GM19455 (cell line): ENCODE measurements at regions not wholly inside any gene's neighbourhood (a gene's known extent, or its start where the extent isn't known, plus 50 kb on each side); places are given as distances from the start of the nearest gene placed in this dataset.

Experiments
- ATAC-seq: cut with Tn5 transposase; IDR thresholded peaks from one replicate; pipeline ENCODE4 v1.9.1; 2021; ENCODE audit not compliant: unreplicated experiment

GRCh38 chr16:80198311-80199299, 342.2 kb upstream of the DYNLRB2 start:
- ATAC-seq = no peak

- no peak for ATAC-seq
Measured at GRCh38 chr16:80197741-80198201, 343.0 kb upstream of the DYNLRB2 start.

- ATAC-seq = no peak
Measured at GRCh38 chr16:80191928-80192327, 348.9 kb upstream of the DYNLRB2 start.

- ATAC-seq = no peak
Measured at GRCh38 chr16:80189476-80190175, 351.2 kb upstream of the DYNLRB2 start.

GRCh38 chr16:80176114-80176513, 364.7 kb upstream of the DYNLRB2 start:
- ATAC-seq = no peak

DNA sequence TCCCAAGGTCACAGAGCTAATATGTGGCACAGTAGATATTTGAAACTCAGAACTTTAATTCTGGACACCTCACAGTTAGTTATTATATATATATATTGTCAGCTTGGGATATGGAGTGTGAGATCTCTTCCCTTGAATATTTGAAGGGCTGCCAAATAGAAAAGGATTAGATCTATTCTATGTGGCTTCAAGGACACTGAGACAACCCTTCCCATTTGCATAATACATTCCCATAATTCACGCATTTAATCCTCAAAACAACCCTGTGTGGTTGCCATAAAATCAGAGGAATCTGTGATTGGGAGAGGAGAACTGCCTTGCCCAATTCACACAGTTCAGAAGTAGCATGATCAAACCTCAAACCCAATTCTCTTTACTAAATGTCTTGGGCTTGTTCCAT, 365.8 kb upstream of the DYNLRB2 start:
- no peak for ATAC-seq

DNA sequence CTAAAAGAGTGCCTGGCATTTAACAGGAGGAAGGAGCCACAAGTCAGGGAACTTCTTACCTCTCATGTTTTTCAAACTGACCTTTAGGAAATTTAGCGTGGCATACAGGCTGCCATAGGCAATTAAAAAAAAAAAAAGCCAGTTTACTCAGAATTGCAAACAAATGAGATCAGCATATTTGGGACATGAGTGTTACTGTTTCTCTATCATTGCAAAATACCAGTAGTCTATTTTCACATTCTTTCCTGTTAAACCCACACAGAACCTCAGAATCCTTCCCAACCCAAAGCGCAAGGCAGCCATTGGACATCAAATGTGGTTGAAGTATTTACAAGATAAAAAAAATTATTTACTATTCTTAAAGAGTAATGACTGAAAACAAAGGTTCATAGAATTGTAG, 366.4 kb upstream of the DYNLRB2 start:
- no peak for ATAC-seq

GRCh38 chr16:80171746-80172145, 369.0 kb upstream of the DYNLRB2 start:
- ATAC-seq = no peak

- ATAC-seq = no peak
Measured at GRCh38 chr16:80171199-80171598, 369.6 kb upstream of the DYNLRB2 start.

DNA sequence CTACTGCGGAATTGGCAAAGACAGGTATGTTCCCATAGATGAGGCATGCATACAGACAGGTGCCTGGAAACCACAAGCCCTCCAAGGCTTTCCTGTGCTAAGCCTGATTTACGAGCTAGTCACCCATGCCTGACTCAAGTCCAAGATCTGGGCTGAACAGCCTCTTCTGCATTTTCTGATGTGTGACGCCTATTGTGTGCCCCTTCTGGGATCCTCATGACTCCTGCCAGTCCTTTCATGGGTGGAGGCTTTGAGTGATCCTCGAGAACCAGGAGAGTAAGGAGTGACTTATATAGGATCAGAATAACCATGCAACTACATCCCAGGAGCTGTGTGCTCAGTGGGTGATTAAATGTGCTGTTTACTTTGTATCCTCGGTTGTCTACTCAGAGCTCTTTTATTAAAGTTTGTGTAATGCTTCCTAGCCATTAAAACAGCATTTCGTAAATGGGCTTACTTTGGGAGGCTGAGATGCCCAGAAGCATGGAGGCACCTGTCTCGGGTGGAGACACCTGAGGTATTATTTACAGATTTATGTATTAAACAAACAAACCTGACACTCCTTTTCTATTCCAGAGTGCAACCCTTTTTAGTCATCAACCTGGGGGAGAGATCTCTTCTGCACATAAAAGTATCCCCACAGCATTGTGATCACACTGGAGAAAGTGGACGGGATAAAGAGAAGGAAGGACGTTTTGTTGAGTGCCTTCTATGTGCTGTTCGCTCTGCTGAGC, 373.0 kb upstream of the DYNLRB2 start:
- no peak for ATAC-seq

DNA sequence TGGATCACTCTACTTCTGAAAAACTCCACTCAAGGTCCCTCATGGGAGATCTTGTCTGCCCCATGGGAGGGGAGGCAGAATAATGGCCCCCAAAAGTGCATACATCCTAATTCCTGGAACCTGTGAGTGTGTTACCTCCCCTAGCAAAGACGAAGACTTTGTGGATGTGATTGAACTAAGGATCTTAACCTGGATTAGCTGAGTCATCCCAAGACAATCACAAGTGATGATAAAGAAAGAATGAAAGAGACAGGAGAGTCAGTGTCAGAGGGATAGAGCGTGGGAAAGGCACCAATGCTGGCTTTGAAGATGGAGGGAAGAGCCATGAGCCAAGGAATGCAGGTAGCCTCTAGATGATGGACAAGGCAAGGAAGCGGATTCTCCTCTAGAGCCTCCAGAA, 374.7 kb upstream of the DYNLRB2 start:
- no peak for ATAC-seq

GRCh38 chr16:80164966-80165550, 375.7 kb upstream of the DYNLRB2 start:
- ATAC-seq = no peak

DNA sequence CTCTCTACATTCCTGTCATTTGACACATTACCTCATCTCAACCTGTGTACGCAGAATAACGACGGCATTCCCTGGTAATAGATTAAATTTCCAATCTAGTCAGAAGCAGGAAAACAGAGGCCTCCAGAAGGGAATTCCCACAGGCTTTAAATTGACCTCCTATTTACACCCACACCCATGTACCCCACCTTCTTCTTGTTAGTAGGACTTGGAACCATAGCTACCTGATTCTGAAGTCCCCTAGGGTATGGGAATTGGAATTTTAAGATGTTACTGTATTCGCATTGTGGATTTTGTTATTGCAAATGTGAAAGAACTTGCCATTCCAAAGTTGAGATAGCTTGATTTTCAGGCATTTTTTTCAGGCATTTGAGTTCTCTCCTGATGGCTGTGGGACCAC, 377.5 kb upstream of the DYNLRB2 start:
- no peak for ATAC-seq

DNA sequence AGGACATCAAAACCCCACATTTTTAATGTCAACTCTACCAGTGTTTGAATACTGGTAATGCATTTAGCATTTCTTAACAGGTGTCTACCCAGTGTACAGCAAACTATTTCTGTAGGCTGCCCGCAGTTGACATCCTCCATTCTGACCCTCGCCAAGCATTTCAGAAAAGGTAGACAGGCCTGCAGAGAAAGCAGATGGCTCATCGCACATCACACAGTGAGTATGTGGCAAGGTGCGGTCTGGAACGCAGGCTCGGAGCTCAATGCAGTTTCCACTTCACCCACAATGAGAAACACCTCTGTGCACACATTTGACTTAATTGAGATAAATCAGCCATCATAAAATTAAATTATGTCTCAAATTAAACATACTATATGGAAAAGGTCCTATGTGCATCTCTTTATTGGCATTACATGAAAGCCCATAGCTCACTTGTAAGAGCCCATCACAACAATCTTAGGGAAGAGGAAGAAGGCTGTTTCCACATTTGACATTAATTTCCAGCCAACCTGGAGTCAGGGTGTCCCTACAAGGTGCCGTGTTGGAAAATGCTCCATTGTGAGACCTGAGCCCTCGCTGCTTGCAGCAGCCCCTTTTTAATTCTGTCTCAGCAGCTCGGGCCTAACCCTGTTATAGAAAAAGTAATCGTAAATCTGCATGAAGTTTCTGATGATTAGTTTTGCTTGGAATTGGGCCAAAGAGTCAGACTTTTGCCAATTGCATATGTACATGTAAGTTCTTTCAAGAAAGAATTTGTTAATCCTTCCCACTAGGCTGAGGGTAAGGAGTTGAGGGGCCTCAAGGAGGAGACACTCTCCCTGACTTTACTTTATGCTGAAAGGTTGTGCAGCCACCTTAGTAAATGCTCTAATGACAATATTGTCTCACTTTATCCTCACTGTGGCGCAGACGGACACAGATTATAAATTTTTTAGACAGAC, 378.7 kb upstream of the DYNLRB2 start:
- ATAC-seq = no peak

GRCh38 chr16:80158766-80159165, 382.0 kb upstream of the DYNLRB2 start:
- ATAC-seq = no peak

DNA sequence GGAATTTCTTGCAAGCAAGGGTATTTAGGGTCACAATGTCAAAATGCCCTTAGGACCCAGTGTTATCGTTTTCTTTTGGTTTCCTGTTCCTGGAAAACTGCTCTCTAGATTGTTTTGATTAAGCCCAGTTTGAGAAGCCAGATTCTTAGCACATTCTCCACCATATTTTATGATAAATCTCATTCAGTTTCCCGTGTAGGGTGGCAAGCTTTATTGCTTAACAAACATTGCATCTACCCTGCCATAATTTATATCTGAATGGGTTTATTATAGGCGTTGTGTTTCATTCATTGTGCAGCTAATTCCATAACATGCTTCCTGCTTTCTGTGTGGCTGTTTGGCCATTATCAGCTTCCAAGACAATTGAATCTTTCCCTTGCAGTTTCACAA, 389.1 kb upstream of the DYNLRB2 start:
- no peak for ATAC-seq

GRCh38 chr16:80150978-80151721, 389.6 kb upstream of the DYNLRB2 start:
- no peak for ATAC-seq

DNA sequence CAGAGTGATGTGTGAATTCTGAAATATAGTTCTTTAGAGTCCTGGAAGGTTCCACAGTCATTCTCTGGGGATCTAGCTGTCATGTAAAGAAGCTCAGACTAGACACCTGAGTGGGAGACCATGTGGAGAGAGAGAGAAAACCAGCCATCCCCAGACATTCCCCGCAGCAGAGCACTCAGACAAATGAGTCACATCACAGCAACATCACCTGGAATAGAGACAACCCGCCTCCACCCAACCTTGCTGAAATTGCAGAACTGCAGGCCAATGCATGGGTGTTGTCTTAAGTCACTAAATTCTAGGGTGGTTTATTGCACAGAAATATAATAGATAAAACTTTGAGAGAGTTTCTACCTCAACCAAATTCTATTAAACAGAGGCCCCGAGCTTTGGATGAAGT, 392.0 kb upstream of the DYNLRB2 start:
- no peak for ATAC-seq

DNA sequence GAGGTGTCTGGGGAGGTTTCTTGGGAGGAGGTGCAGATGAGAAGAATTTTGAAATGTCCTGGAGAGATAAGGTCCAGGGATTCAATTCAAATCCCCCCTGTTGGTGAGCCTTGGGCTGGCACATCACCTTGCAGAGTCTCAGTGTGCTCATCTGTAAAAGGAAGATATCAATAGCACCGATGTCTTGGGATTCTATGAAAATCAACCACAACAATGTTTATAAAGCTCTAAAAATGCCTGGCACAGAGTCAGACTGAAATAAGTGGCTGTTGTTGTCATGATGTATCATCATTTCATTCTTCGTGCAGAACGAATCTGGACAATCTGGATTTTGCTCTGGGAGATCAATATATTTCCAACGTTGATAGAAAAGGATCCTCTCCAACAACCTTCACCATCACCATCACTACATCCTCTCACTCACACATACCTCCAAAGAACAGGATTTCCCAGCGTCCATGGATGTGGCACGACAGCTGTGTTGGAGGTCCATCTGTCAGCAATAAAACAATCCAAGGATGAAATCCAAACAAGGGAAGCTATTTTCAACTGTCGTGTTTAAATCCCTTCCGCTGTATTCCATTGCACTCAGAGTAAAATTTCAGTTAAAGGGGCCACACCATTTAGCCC, 393.7 kb upstream of the DYNLRB2 start:
- ATAC-seq = no peak
